Neural cell (in vitro differentiated cells): ENCODE measurements at regions not wholly inside any gene's neighbourhood (a gene's known extent, or its start where the extent isn't known, plus 50 kb on each side); places are given as distances from the start of the nearest gene placed in this dataset.

Experiments
- H2AFZ ChIP-seq: fragments of 200-600, 300-800 bp; sonication (generic), shearing (Covaris generic); 2 replicates; pipeline ENCODE4 v1.6.0; 2014; ENCODE audit warnings: low read depth, mild to moderate bottlenecking, antibody characterized with exemption, low read length, moderate library complexity
- H3F3A ChIP-seq: fragments of 200-600 bp; shearing (Covaris generic); 2 replicates; pipeline ENCODE4 v1.6.1; 2016; ENCODE audit warnings: mild to moderate bottlenecking, moderate library complexity, mixed read lengths, antibody characterized with exemption, low read length; ENCODE audit not compliant: insufficient read depth, poor library complexity, severe bottlenecking
- H3K27ac ChIP-seq: fragments of 200-600, 300-800 bp; sonication (generic), shearing (Covaris generic); 2 replicates; pipeline ENCODE4 v1.5.1; 2014; ENCODE audit warnings: mild to moderate bottlenecking, low read length, moderate library complexity
- H3K27me3 ChIP-seq: fragments of 300-800, 200-600 bp; sonication (generic), shearing (Covaris generic); 2 replicates; pipeline ENCODE4 v1.6.0; 2014; ENCODE audit warnings: mild to moderate bottlenecking, low read depth, low read length, moderate library complexity; ENCODE audit not compliant: insufficient read depth
- H3K36me3 ChIP-seq: fragments of 300-800, 200-600 bp; sonication (generic), shearing (Covaris generic); 2 replicates; pipeline ENCODE4 v1.5.1; 2014; ENCODE audit warnings: mild to moderate bottlenecking, antibody characterized with exemption, low read length, moderate library complexity; ENCODE audit not compliant: insufficient read depth
- H3K4me2 ChIP-seq: fragments of 300-800, 200-600 bp; sonication (generic), shearing (Covaris generic); 2 replicates; pipeline ENCODE4 v1.6.0; 2014; ENCODE audit warnings: mild to moderate bottlenecking, low read length
- H3K4me3 ChIP-seq: fragments of 300-800, 200-600 bp; sonication (generic), shearing (Covaris generic); 2 replicates; pipeline ENCODE4 v1.5.1; 2014; ENCODE audit warnings: mild to moderate bottlenecking, low read length, moderate library complexity
- H3K79me2 ChIP-seq: fragments of 200-600 bp; shearing (Covaris generic); replicated peaks from 2 replicates; pipeline ENCODE4 v1.6.0; 2014; ENCODE audit warnings: mild to moderate bottlenecking, low read length, moderate library complexity; ENCODE audit not compliant: insufficient read depth
- H3K9ac ChIP-seq: fragments of 300-800, 200-600 bp; sonication (generic), shearing (Covaris generic); 2 replicates; pipeline ENCODE4 v1.6.1; 2016; ENCODE audit warnings: mild to moderate bottlenecking, low read length, mixed read lengths
- H3K9me2 ChIP-seq: fragments of 200-600 bp; shearing (Covaris generic); 2 replicates; pipeline ENCODE4 v1.6.1; 2016; ENCODE audit warnings: mild to moderate bottlenecking, low read length, mixed read lengths; ENCODE audit not compliant: insufficient read depth
- H3K9me3 ChIP-seq: fragments of 200-600, 300-800 bp; sonication (generic), shearing (Covaris generic); 2 replicates; pipeline ENCODE4 v1.6.1; 2016; ENCODE audit warnings: mild to moderate bottlenecking, mixed run types, low read length, moderate library complexity, mixed read lengths
- H4K20me1 ChIP-seq: fragments of 200-600 bp; shearing (Covaris generic); 2 replicates; pipeline ENCODE4 v1.6.1; 2016; ENCODE audit warnings: mild to moderate bottlenecking, mixed run types; ENCODE audit not compliant: insufficient read depth
- EP300 ChIP-seq: fragments of 450-650 bp; conservative IDR thresholded peaks from 2 replicates; pipeline ENCODE4 v1.6.1; 2014; ENCODE audit warnings: antibody characterized with exemption, mild to moderate bottlenecking, moderate library complexity; ENCODE audit not compliant: poor library complexity, severe bottlenecking
- EZH2 ChIP-seq: fragments of 200-600, 300-800 bp; shearing (Covaris generic), sonication (generic); IDR thresholded peaks from 2 replicates; pipeline ENCODE4 v1.6.1; 2014; ENCODE audit warnings: antibody characterized with exemption, low read length, borderline replicate concordance, mild to moderate bottlenecking; ENCODE audit not compliant: insufficient read depth, poor library complexity, severe bottlenecking
- MXI1 ChIP-seq: fragments of 450-650 bp; conservative IDR thresholded peaks from 2 replicates; pipeline ENCODE4 v1.6.1; 2014; ENCODE audit warnings: antibody characterized with exemption, mild to moderate bottlenecking; ENCODE audit not compliant: poor library complexity, severe bottlenecking
- POLR2AphosphoS5 ChIP-seq: IDR thresholded peaks from 2 replicates; pipeline ENCODE4 v1.6.1; 2012
- RAD21 ChIP-seq: fragments of 450-650 bp; conservative IDR thresholded peaks from 2 replicates; pipeline ENCODE4 v1.6.1; 2014; ENCODE audit warnings: antibody characterized with exemption, mild to moderate bottlenecking, moderate library complexity
- SMC3 ChIP-seq: fragments of 450-650 bp; conservative IDR thresholded peaks from 2 replicates; pipeline ENCODE4 v1.6.1; 2014; ENCODE audit warnings: antibody characterized with exemption, mild to moderate bottlenecking, moderate library complexity; ENCODE audit not compliant: poor library complexity
- TAF1 ChIP-seq: IDR thresholded peaks from 2 replicates; pipeline ENCODE4 v1.6.1; 2012; ENCODE audit warnings: low read depth
- TF ChIP-seq, protein P1 (sequence below): fragments of 450-650 bp; IDR thresholded peaks from 2 replicates; pipeline ENCODE4 v1.5.1; 2014; ENCODE audit warnings: antibody characterized with exemption, mild to moderate bottlenecking, moderate library complexity; ENCODE audit not compliant: poor library complexity, severe bottlenecking
- TF ChIP-seq, protein P2 (sequence below): IDR thresholded peaks from 2 replicates; pipeline ENCODE4 v1.6.1; 2012; ENCODE audit warnings: borderline replicate concordance

DNA sequence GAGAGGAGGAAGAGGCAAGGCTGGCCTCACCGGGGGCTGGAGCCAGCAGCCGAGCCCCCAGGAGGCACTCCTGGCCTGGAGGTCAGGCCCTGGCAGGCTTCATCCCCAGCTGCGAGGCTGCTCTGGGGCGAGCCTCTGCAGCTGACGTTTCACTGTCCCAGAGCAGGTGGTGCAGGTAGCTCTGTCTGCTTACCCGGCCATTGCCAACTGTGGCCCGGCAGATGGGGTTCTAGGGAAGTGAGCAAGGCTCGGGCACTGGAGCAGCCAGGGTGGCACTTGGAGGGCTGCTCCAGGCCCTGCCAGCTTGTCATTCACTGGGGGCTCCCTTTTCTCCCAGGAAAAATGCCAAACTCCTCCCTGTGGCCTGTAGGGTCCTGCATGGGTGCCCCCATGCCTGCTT, 118.7 kb upstream of the ANO1 start:
- Histone ChIP-seq H3K79me2 (no peaks in the 10 kb centered on the region), H3K27ac (no peak overlapping the region), H3K4me2 (no peak overlapping the region), H3K9ac (no peak overlapping the region), H3K4me3 (no peak overlapping the region), H3F3A (no peaks in the 10 kb centered on the region), H3K9me3 (no peaks in the 10 kb centered on the region), H4K20me1 (no peaks in the 10 kb centered on the region), H3K9me2 (no peaks in the 10 kb centered on the region), H2AFZ (no peak overlapping the region), H3K27me3 (no peaks in the 10 kb centered on the region), H3K36me3 (no peaks in the 10 kb centered on the region)
- TF ChIP-seq RAD21 (no peak), MXI1 (no peak), SMC3 (no peak)
- TF ChIP-seq, protein P1, sequence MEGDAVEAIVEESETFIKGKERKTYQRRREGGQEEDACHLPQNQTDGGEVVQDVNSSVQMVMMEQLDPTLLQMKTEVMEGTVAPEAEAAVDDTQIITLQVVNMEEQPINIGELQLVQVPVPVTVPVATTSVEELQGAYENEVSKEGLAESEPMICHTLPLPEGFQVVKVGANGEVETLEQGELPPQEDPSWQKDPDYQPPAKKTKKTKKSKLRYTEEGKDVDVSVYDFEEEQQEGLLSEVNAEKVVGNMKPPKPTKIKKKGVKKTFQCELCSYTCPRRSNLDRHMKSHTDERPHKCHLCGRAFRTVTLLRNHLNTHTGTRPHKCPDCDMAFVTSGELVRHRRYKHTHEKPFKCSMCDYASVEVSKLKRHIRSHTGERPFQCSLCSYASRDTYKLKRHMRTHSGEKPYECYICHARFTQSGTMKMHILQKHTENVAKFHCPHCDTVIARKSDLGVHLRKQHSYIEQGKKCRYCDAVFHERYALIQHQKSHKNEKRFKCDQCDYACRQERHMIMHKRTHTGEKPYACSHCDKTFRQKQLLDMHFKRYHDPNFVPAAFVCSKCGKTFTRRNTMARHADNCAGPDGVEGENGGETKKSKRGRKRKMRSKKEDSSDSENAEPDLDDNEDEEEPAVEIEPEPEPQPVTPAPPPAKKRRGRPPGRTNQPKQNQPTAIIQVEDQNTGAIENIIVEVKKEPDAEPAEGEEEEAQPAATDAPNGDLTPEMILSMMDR: no peak

DNA sequence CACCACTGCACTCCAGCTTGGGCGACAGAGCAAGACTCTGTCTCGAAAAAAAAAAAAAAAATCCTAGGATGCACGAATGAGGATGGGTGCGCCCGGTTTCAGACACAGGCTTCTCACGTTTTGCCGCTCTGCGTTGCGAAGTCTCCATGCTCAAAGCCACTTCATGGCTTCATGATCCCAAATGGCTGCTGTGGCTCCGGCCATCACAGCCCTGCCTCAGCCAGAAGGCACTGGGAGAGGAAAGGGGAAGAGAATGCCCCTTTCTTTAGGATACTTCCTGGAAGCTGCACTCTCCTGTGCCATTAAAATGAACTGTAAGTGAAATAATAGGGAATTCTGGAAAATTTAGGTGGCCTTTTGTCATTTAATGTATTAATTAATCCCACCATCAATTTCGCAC, 116.4 kb upstream of the ANO1 start:
- Histone ChIP-seq H3K79me2 (no peaks in the 10 kb centered on the region), H3K27me3 (no peaks in the 10 kb centered on the region), H4K20me1 (no peaks in the 10 kb centered on the region), H3K9me3 (no peaks in the 10 kb centered on the region), H3K4me2 (no peak overlapping the region), H3K36me3 (no peaks in the 10 kb centered on the region), H3F3A (no peaks in the 10 kb centered on the region), H3K9ac (no peak overlapping the region), H3K9me2 (no peaks in the 10 kb centered on the region), H3K27ac (no peak overlapping the region), H2AFZ (no peak overlapping the region), H3K4me3 (no peak overlapping the region)
- TF ChIP-seq, protein P1: no peak

DNA sequence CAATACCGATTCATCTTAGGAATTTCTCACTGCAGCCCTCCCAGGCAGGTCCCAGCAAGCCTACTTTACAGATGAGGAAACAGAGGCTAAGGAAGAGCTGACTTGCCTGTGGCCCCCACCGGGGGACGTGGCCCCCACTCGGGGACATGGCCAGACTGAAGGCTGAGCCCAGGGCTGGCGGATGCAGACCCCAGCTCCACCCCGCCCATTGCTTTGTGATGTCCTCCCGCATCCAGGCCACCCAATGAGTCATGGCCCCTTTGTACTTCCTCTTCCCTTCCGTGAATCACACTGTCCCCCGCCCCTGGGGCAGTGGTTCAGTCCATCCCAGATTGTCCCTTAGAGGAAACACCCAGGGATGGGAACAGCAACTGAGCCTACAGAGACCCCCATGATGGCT, 116.0 kb upstream of the ANO1 start:
- H3K79me2 ChIP-seq: no peaks in the 10 kb centered on the region
- H3F3A ChIP-seq: no peaks in the 10 kb centered on the region
- H4K20me1 ChIP-seq: no peaks in the 10 kb centered on the region
- no peak overlapping the region for H3K27ac ChIP-seq
- no peaks in the 10 kb centered on the region for H3K9me3 ChIP-seq
- H3K4me3 ChIP-seq: no peak overlapping the region
- TF ChIP-seq, protein P2, sequence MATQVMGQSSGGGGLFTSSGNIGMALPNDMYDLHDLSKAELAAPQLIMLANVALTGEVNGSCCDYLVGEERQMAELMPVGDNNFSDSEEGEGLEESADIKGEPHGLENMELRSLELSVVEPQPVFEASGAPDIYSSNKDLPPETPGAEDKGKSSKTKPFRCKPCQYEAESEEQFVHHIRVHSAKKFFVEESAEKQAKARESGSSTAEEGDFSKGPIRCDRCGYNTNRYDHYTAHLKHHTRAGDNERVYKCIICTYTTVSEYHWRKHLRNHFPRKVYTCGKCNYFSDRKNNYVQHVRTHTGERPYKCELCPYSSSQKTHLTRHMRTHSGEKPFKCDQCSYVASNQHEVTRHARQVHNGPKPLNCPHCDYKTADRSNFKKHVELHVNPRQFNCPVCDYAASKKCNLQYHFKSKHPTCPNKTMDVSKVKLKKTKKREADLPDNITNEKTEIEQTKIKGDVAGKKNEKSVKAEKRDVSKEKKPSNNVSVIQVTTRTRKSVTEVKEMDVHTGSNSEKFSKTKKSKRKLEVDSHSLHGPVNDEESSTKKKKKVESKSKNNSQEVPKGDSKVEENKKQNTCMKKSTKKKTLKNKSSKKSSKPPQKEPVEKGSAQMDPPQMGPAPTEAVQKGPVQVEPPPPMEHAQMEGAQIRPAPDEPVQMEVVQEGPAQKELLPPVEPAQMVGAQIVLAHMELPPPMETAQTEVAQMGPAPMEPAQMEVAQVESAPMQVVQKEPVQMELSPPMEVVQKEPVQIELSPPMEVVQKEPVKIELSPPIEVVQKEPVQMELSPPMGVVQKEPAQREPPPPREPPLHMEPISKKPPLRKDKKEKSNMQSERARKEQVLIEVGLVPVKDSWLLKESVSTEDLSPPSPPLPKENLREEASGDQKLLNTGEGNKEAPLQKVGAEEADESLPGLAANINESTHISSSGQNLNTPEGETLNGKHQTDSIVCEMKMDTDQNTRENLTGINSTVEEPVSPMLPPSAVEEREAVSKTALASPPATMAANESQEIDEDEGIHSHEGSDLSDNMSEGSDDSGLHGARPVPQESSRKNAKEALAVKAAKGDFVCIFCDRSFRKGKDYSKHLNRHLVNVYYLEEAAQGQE: no peak
- TF ChIP-seq, protein P1: no peak
- TF ChIP-seq EZH2 (no peak), MXI1 (no peak), SMC3 (no peak), EP300 (no peak), RAD21 (no peak), TAF1 (no peak), POLR2AphosphoS5 (no peak)
- no peak overlapping the region for H2AFZ ChIP-seq
- H3K36me3 ChIP-seq: no peaks in the 10 kb centered on the region
- no peaks in the 10 kb centered on the region for H3K9me2 ChIP-seq
- no peak overlapping the region for H3K9ac ChIP-seq
- H3K27me3 ChIP-seq: no peaks in the 10 kb centered on the region
- no peak overlapping the region for H3K4me2 ChIP-seq
